IMR-90 (cell line): ENCODE measurements at regions not wholly inside any gene's neighbourhood (a gene's known extent, or its start where the extent isn't known, plus 50 kb on each side); places are given as distances from the start of the nearest gene placed in this dataset.

ENCODE experiments used
- ATAC-seq: fragments of 200-7000 bp; cut with Tn5 transposase; 2 replicates; pipeline ENCODE4 v1.9.1; 2020; ENCODE audit warnings: low read depth, mild to moderate bottlenecking, moderate library complexity
- BruUV-seq: library from RNA; stranded (reverse); fragments of 400-500 nt; replicated peaks from 2 replicates; lab custom pipeline; 2021; lab: Mats Ljungman, UMichigan
- CTCF ChIA-PET: fragments of 300-600 bp; formaldehyde crosslinking; extraction: SDS; loops from one replicate; lab custom pipeline; 2021; ENCODE audit warnings: antibody characterized with exemption; lab: Yijun Ruan, JAX
- POLR2A ChIA-PET: fragments of 300-600 bp; sonication (Branson Sonifier 250); formaldehyde crosslinking; loops from one replicate; lab custom pipeline; 2022; ENCODE audit warnings: antibody characterized with exemption; ENCODE audit not compliant: unreplicated experiment; lab: Charles Lee
- DNase-seq: peaks from one replicate; pipeline ENCODE4 v3.0.0; 2013
- H2AFZ ChIP-seq: replicated peaks from 2 replicates; pipeline ENCODE3; 2013; ENCODE audit warnings: low read length, mild to moderate bottlenecking; ENCODE audit not compliant: poor library complexity
- H2AK5ac ChIP-seq: 2 replicates; pipeline ENCODE4 v1.6.1; 2013; ENCODE audit warnings: low read depth, low read length, inconsistent platforms
- H2AK9ac ChIP-seq: replicated peaks from 2 replicates; pipeline ENCODE3; 2013; ENCODE audit warnings: mild to moderate bottlenecking, low read depth, low read length, moderate library complexity; ENCODE audit not compliant: poor library complexity
- H2BK120ac ChIP-seq: 2 replicates; pipeline ENCODE4 v1.6.1; 2013; ENCODE audit warnings: low read depth, low read length, inconsistent platforms
- H2BK15ac ChIP-seq: 3 replicates; pipeline ENCODE4 v1.6.1; 2013; ENCODE audit warnings: low read depth, low read length, inconsistent platforms
- H2BK20ac ChIP-seq: 2 replicates; pipeline ENCODE4 v1.6.1; 2013; ENCODE audit warnings: low read depth, mild to moderate bottlenecking, inconsistent platforms, low read length, moderate library complexity
- H2BK5ac ChIP-seq: 2 replicates; pipeline ENCODE4 v1.6.1; 2013; ENCODE audit warnings: mild to moderate bottlenecking, low read depth, low read length, inconsistent platforms; ENCODE audit not compliant: poor library complexity, severe bottlenecking
- H3K14ac ChIP-seq: replicated peaks from 2 replicates; pipeline ENCODE4 v1.6.1; 2013; ENCODE audit warnings: low read depth, low read length, inconsistent platforms
- H3K18ac ChIP-seq: 2 replicates; pipeline ENCODE4 v1.6.1; 2013; ENCODE audit warnings: low read depth, low read length, control low read depth
- H3K23ac ChIP-seq: 2 replicates; pipeline ENCODE4 v1.6.1; 2013; ENCODE audit warnings: low read depth, low read length, inconsistent platforms
- H3K27ac ChIP-seq: 2 replicates; pipeline ENCODE4 v1.5.1; 2013; ENCODE audit warnings: mild to moderate bottlenecking, control low read depth, low read length; ENCODE audit not compliant: insufficient read depth
- H3K27me3 ChIP-seq: 2 replicates; pipeline ENCODE4 v1.6.1; 2013; ENCODE audit warnings: low read length; ENCODE audit not compliant: control insufficient read depth, insufficient read depth
- H3K36me3 ChIP-seq: 2 replicates; pipeline ENCODE4 v1.6.1; 2013; ENCODE audit warnings: low read length, mixed read lengths; ENCODE audit not compliant: control insufficient read depth, insufficient read depth
- H3K4ac ChIP-seq: 2 replicates; pipeline ENCODE4 v1.6.1; 2013; ENCODE audit warnings: low read depth, low read length, inconsistent platforms
- H3K4me1 ChIP-seq: 2 replicates; pipeline ENCODE4 v1.6.1; 2013; ENCODE audit warnings: low read length, mixed read lengths; ENCODE audit not compliant: control insufficient read depth, insufficient read depth
- H3K4me2 ChIP-seq: 2 replicates; pipeline ENCODE4 v1.6.1; 2013; ENCODE audit warnings: low read depth, mild to moderate bottlenecking, control low read depth, low read length, moderate library complexity
- H3K4me3 ChIP-seq: 2 replicates; pipeline ENCODE4 v1.5.1; 2013; ENCODE audit warnings: low read depth, mild to moderate bottlenecking, control low read depth, low read length, moderate library complexity; ENCODE audit not compliant: insufficient read depth
- H3K56ac ChIP-seq: 2 replicates; pipeline ENCODE4 v1.6.1; 2013; ENCODE audit warnings: low read length, inconsistent platforms; ENCODE audit not compliant: insufficient read depth; ENCODE audit errors: extremely low read depth
- H3K79me1 ChIP-seq, 2 experiments: 2 replicates each; pipeline ENCODE4 v1.6.1; 2013; ENCODE audit warnings: low read length in 2 of 2, inconsistent platforms in 1 of 2, low read depth in 1 of 2
- H3K9ac ChIP-seq: 2 replicates; pipeline ENCODE4 v1.6.1; 2013; ENCODE audit warnings: low read depth, low read length, control low read depth
- H3K9me1 ChIP-seq: 2 replicates; pipeline ENCODE4 v1.6.1; 2013; ENCODE audit warnings: low read length, inconsistent platforms; ENCODE audit not compliant: insufficient read depth
- H3K9me3 ChIP-seq: 2 replicates; pipeline ENCODE4 v1.6.1; 2013; ENCODE audit warnings: low read length; ENCODE audit not compliant: control insufficient read depth, insufficient read depth
- H4K20me1 ChIP-seq: 2 replicates; pipeline ENCODE4 v1.6.1; 2013; ENCODE audit warnings: low read length, inconsistent platforms; ENCODE audit not compliant: insufficient read depth
- H4K5ac ChIP-seq: 2 replicates; pipeline ENCODE4 v1.6.1; 2013; ENCODE audit warnings: mild to moderate bottlenecking, low read depth, low read length, control low read depth
- H4K8ac ChIP-seq, 2 experiments: 2 replicates each; pipeline ENCODE4 v1.6.1; 2013; ENCODE audit warnings: low read depth in 2 of 2, low read length in 2 of 2, control low read depth in 1 of 2, inconsistent platforms in 1 of 2
- H4K91ac ChIP-seq: 2 replicates; pipeline ENCODE4 v1.6.1; 2013; ENCODE audit warnings: low read depth, low read length, inconsistent platforms; ENCODE audit not compliant: insufficient read depth
- POLR2A ChIP-seq: IDR thresholded peaks from 2 replicates; pipeline ENCODE4 v1.6.1; 2012; ENCODE audit warnings: mild to moderate bottlenecking, low read depth, low read length
- SMC3 ChIP-seq: fragments of 150-350 bp; IDR thresholded peaks from 2 replicates; pipeline ENCODE4 v1.6.1; 2016; ENCODE audit warnings: low read depth, mild to moderate bottlenecking, antibody characterized with exemption, low read length, moderate library complexity
- WGBS, 2 experiments: methylation state at CpG; one replicate each; pipeline versions ENCODE4 v1.1.5 to v1.1.7; 2013; ENCODE audit warnings: missing lambda C conversion rate in 2 of 2; ENCODE audit not compliant: insufficient read length in 1 of 2; ENCODE audit errors: extremely low coverage in 2 of 2; 5-methylcytosine and 5-hydroxymethylcytosine counted together
- dilution Hi-C: fragments of 300-500 bp; cut with HindIII; formaldehyde crosslinking; loops from one replicate; pipeline ENCODE4 v1.14.3; 2018; ENCODE audit warnings: low sequenced_read_pairs; ENCODE audit not compliant: unreplicated experiment
- in situ Hi-C: fragments of 300-500 bp; cut with MboI; formaldehyde crosslinking; loops from 3 replicates; pipeline ENCODE4 v1.14.3; 2019; ENCODE audit warnings: low sequenced_read_pairs, inconsistent platforms, mixed read lengths
- intact Hi-C: fragments of 100-400 bp; cut with micrococcal nuclease; formaldehyde crosslinking; loops from 2 replicates; pipeline ENCODE4 v1.10.0; 2022

DNA sequence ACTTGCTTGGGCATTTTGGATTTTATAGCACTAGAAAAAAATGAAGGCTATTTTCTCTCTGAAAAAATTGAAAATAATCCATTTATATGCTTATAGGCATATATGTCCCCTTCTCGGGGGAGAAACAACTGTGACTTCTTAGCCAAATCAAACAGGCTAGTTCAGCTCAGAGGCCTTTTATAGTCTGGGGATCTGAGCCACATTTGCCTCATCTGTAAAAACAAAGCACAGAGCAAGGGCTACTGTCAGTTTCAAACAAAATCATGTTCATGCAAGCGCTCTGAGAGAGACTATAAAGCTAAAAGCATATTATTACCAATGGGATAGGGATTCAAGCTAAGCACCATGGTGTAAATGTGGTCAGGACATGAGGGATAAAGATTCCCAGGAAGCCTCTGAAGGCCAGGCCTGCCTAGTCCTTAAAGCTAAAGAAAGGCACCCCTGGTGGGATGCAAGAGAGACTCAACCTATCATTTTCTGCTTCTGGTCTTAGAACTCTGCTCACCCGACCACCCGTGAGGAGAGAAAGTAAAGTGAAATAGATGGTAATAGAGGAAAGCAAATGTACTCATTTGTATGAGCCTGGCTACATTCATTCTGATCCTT lies 51.0 kb upstream of the IL12A start:
- intact Hi-C loops (no loop called here), dilution Hi-C loops (no loop called here), in situ Hi-C loops (no loop called here)
- H2AK9ac ChIP-seq = no peak overlapping the region
- peak overlapping the region; percentile 59; the same call in 1 of the 2 replicates for H4K5ac ChIP-seq
- peak overlapping the region; percentile 81; the same call in 1 of the 2 replicates for H3K18ac ChIP-seq
- H3K4me3 ChIP-seq = no peak overlapping the region
- BruUV-seq = no TSS peak
- H2BK5ac ChIP-seq = no peak overlapping the region
- no peak overlapping the region; the same call in 1 of the 2 replicates for H2BK20ac ChIP-seq
- WGBS, 2 experiments = no CpG with 5 or more reads among the region's 4 CpGs
- no peak for ATAC-seq
- peaks cover 8% of the 10 kb centered on the region for H3K9me3 ChIP-seq
- no peak overlapping the region for H3K4me2 ChIP-seq
- no peak for DNase-seq
- H3K23ac ChIP-seq = no peak overlapping the region
- H2AFZ ChIP-seq = no peak overlapping the region
- no peaks in the 10 kb centered on the region for H4K20me1 ChIP-seq
- H3K9me1 ChIP-seq = no peaks in the 10 kb centered on the region; the same call in 1 of the 2 replicates
- H3K4me1 ChIP-seq = peaks cover 15% of the 10 kb centered on the region
- H3K4ac ChIP-seq = peak overlapping the region; percentile 16; the same call in 1 of the 2 replicates
- 0 out of 3 replicates have a peak overlapping the region, but pooled peaks have one; percentile 27 for H2BK15ac ChIP-seq
- ChIA-PET CTCF (interaction anchor here (1.9 kb wide), 1 partner anchor 9 kb away, joined by 5 read pairs; no protein-coding TSS in a partner anchor), POLR2A (no interaction called here)
- H3K14ac ChIP-seq = no peak overlapping the region
- H4K8ac ChIP-seq = peak overlapping the region in 1 of 2 experiments; percentile 16; a peak in 1 of 4 replicates
- no peak overlapping the region for H4K91ac ChIP-seq
- no peak overlapping the region for H3K27ac ChIP-seq
- H3K79me1 ChIP-seq = no peaks in the 10 kb centered on the region
- TF ChIP-seq POLR2A (no peak), SMC3 (no peak)
- H3K56ac ChIP-seq = no peak overlapping the region
- no peak overlapping the region for H2AK5ac ChIP-seq
- no peaks in the 10 kb centered on the region for H3K27me3 ChIP-seq
- no peaks in the 10 kb centered on the region for H3K36me3 ChIP-seq
- no peak overlapping the region for H3K9ac ChIP-seq
- no peak overlapping the region; the same call in 1 of the 2 replicates for H2BK120ac ChIP-seq
